Caco-2 (cell line): ENCODE measurements at regions not wholly inside any gene's neighbourhood (a gene's known extent, or its start where the extent isn't known, plus 50 kb on each side); places are given as distances from the start of the nearest gene placed in this dataset.

Experiments used
- BruUV-seq: library from RNA; stranded (reverse); fragments of 400-500 nt; replicated peaks from 2 replicates; lab custom pipeline; 2021; lab: Mats Ljungman, UMichigan
- CTCF ChIA-PET: fragments of 300-600 bp; sonication (Branson Sonifier 250); formaldehyde crosslinking; loops from one replicate; lab custom pipeline; 2022; ENCODE audit warnings: antibody characterized with exemption; lab: Charles Lee
- POLR2A ChIA-PET: fragments of 300-600 bp; sonication (Branson Sonifier 250); formaldehyde crosslinking; loops from one replicate; lab custom pipeline; 2022; ENCODE audit warnings: antibody characterized with exemption; lab: Charles Lee
- DNase-seq, 2 experiments: peaks; one replicate each; pipeline versions ENCODE4 v3.0.0 to v3.0.0-alpha.2; 2020 to 2022
- H3K27me3 ChIP-seq: replicated peaks from 2 replicates; pipeline ENCODE4 v1.6.0; 2011; ENCODE audit warnings: low read length; ENCODE audit not compliant: control insufficient read depth, insufficient read depth
- H3K36me3 ChIP-seq: 2 replicates; pipeline ENCODE4 v1.5.1; 2011; ENCODE audit warnings: low read length; ENCODE audit not compliant: control insufficient read depth, insufficient read depth
- H3K4me1 ChIP-seq: fragments of 250-450 bp; sonication (Bioruptor Pico); 2 replicates; pipeline ENCODE4 v1.5.1; 2020; ENCODE audit warnings: mild to moderate bottlenecking
- H3K4me3 ChIP-seq: 2 replicates; pipeline ENCODE4 v1.5.1; 2011; ENCODE audit warnings: low read depth, mild to moderate bottlenecking, control low read depth, low read length
- H3K9me3 ChIP-seq: fragments of 250-450 bp; sonication (Bioruptor Pico); 2 replicates; pipeline ENCODE4 v1.5.1; 2020; ENCODE audit warnings: mild to moderate bottlenecking, moderate library complexity
- H3K27ac Mint-ChIP-seq: one replicate; pipeline ENCODE4 v1.8.0; 2022; ENCODE audit warnings: mixed read lengths; ENCODE audit not compliant: unreplicated experiment
- H3K27me3 Mint-ChIP-seq: one replicate; pipeline ENCODE4 v1.8.0; 2022; ENCODE audit warnings: mixed read lengths; ENCODE audit not compliant: insufficient read depth, unreplicated experiment
- H3K36me3 Mint-ChIP-seq: one replicate; pipeline ENCODE4 v1.8.0; 2022; ENCODE audit warnings: mild to moderate bottlenecking, mixed read lengths; ENCODE audit not compliant: insufficient read depth, unreplicated experiment
- H3K4me1 Mint-ChIP-seq: one replicate; pipeline ENCODE4 v1.8.0; 2022; ENCODE audit warnings: low read depth, mixed read lengths; ENCODE audit not compliant: unreplicated experiment
- H3K4me3 Mint-ChIP-seq: one replicate; pipeline ENCODE4 v1.8.0; 2022; ENCODE audit warnings: mild to moderate bottlenecking, moderate library complexity, mixed read lengths; ENCODE audit not compliant: unreplicated experiment
- H3K9me3 Mint-ChIP-seq: one replicate; pipeline ENCODE4 v1.8.0; 2022; ENCODE audit warnings: mixed read lengths; ENCODE audit not compliant: unreplicated experiment
- intact Hi-C: fragments of 100-400 bp; cut with micrococcal nuclease; formaldehyde crosslinking; loops from one replicate; pipeline ENCODE4 v1.10.0; 2022; ENCODE audit not compliant: unreplicated experiment
- TF ChIP-seq, protein P1 (sequence below), 2 experiments: fragments of 200-600 bp in 1 of 2; IDR thresholded peaks; 1 replicate in 1 of 2; 2 replicates in 1 of 2; pipeline versions ENCODE4 v1.5.1 to v1.8.0; 2011 to 2022; ENCODE audit warnings: antibody characterized with exemption in 1 of 2, control low read depth in 1 of 2, inconsistent platforms in 1 of 2, low read depth in 1 of 2, low read length in 1 of 2, mild to moderate bottlenecking in 1 of 2, moderate library complexity in 1 of 2; ENCODE audit not compliant: insufficient read depth in 1 of 2, severe bottlenecking in 1 of 2, unreplicated experiment in 1 of 2

DNA sequence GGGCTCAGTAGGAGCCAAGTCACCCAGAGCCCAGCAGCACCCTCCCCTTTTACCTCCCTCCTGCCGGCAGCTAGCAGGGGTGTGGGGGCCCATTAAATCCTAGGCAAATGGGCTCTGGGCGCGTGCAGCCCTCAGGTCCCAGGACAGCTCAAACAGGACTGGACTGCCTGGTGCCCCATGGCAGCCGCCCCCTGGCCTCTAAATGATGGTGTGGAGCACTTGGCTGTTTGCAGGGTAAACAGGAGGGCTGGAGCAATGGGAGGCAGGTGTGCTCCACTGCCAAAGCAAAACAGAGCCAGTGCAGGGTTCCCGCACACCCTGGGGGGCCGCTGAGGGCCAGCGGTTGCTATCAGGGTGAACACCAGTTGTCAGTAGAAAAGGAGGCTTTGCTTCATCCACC lies 55.9 kb upstream of the C5orf58 start:
- POLR2A ChIA-PET: no interaction called here
- no peak overlapping the region for H3K27ac Mint-ChIP-seq
- no TSS peak for BruUV-seq
- Histone ChIP-seq H3K4me3 (no peak overlapping the region), H3K9me3 (no peaks in the 10 kb centered on the region), H3K36me3 (no peaks in the 10 kb centered on the region), H3K27me3 (no peaks in the 10 kb centered on the region), H3K4me1 (no peaks in the 10 kb centered on the region)
- no peak overlapping the region for H3K4me3 Mint-ChIP-seq
- no peaks in the 10 kb centered on the region for H3K9me3 Mint-ChIP-seq
- H3K27me3 Mint-ChIP-seq: no peaks in the 10 kb centered on the region
- CTCF ChIA-PET: no interaction called here
- no peaks in the 10 kb centered on the region for H3K4me1 Mint-ChIP-seq
- no peaks in the 10 kb centered on the region for H3K36me3 Mint-ChIP-seq
- DNase-seq: no peak
- TF ChIP-seq, protein P1, sequence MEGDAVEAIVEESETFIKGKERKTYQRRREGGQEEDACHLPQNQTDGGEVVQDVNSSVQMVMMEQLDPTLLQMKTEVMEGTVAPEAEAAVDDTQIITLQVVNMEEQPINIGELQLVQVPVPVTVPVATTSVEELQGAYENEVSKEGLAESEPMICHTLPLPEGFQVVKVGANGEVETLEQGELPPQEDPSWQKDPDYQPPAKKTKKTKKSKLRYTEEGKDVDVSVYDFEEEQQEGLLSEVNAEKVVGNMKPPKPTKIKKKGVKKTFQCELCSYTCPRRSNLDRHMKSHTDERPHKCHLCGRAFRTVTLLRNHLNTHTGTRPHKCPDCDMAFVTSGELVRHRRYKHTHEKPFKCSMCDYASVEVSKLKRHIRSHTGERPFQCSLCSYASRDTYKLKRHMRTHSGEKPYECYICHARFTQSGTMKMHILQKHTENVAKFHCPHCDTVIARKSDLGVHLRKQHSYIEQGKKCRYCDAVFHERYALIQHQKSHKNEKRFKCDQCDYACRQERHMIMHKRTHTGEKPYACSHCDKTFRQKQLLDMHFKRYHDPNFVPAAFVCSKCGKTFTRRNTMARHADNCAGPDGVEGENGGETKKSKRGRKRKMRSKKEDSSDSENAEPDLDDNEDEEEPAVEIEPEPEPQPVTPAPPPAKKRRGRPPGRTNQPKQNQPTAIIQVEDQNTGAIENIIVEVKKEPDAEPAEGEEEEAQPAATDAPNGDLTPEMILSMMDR (IDR thresholded peaks at IDR 0.05; ENCODE audit: insufficient read depth in 1 of 2, low read depth in 1 of 2, low read length in 1 of 2, severe bottlenecking in 1 of 2, unreplicated experiment in 1 of 2): no peak
- intact Hi-C loops: no loop called here

DNA sequence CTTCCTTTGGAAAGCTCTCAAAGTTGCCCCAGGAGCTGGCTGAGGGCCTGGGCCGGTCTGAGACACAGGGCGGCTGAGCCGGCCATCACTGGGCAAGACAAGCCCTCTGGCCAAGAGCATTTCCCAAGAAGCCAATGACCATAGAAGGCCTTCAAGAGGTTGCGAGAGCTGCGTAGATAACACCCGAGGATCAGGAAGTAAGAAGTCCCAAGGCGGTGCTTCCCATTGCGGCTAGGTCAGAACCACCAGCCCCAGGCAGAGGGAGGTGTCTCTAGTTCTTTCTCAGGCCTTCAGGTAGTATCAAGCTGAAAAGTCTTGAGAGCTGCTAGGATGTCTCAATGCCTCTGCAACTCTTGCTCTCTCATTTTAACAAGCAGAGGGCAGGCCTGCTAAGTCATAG lies 54.0 kb upstream of the C5orf58 start:
- Mint-ChIP-seq H3K27me3 (no peaks in the 10 kb centered on the region), H3K27ac (no peak overlapping the region), H3K9me3 (no peaks in the 10 kb centered on the region), H3K36me3 (no peaks in the 10 kb centered on the region), H3K4me3 (no peak overlapping the region), H3K4me1 (peaks cover 7% of the 10 kb centered on the region)
- ChIA-PET POLR2A (no interaction called here), CTCF (no interaction called here)
- intact Hi-C loops: no loop called here
- TF ChIP-seq, protein P1 (IDR thresholded peaks at IDR 0.05; ENCODE audit: insufficient read depth in 1 of 2, low read depth in 1 of 2, low read length in 1 of 2, severe bottlenecking in 1 of 2, unreplicated experiment in 1 of 2): no peak
- Histone ChIP-seq H3K27me3 (no peaks in the 10 kb centered on the region), H3K9me3 (no peaks in the 10 kb centered on the region), H3K4me3 (no peak overlapping the region), H3K4me1 (no peaks in the 10 kb centered on the region), H3K36me3 (no peaks in the 10 kb centered on the region)
- no peak for DNase-seq
- BruUV-seq: no TSS peak

DNA sequence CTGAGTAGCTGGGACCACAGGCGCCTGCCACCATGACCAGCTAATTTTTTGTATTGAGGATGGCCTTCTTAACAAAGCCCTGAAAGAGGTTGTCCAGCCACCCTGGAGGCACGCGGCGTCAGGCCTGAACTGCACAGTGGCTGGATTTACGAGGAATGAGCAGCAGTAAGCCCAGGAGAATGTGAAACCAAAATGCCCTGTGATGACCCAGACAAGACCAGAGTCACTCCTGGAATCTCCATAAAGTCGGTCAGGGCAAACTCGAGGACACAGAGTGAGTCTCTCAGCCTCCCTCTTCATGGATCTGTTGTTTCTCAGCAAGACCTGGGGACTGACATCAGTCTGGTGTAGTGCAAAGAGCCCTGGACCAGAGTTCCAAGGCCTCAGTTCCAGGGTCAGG lies 53.2 kb upstream of the C5orf58 start:
- intact Hi-C loops: no loop called here

More for the DNA sequence above, 53.2 kb upstream of the C5orf58 start:
- H3K4me1 ChIP-seq: no peaks in the 10 kb centered on the region
- BruUV-seq: no TSS peak
- ChIA-PET CTCF (no interaction called here), POLR2A (no interaction called here)
- Mint-ChIP-seq H3K4me3 (no peak overlapping the region), H3K27me3 (no peaks in the 10 kb centered on the region), H3K9me3 (no peaks in the 10 kb centered on the region), H3K36me3 (no peaks in the 10 kb centered on the region), H3K4me1 (peaks cover 7% of the 10 kb centered on the region), H3K27ac (no peak overlapping the region)
- no peaks in the 10 kb centered on the region for H3K36me3 ChIP-seq
- no peaks in the 10 kb centered on the region for H3K27me3 ChIP-seq
- H3K9me3 ChIP-seq: no peaks in the 10 kb centered on the region
- peak in 1 of 2 experiments; percentile 42 for DNase-seq
- TF ChIP-seq, protein P1 (IDR thresholded peaks at IDR 0.05; ENCODE audit: insufficient read depth in 1 of 2, low read depth in 1 of 2, low read length in 1 of 2, severe bottlenecking in 1 of 2, unreplicated experiment in 1 of 2): no peak
- no peak overlapping the region for H3K4me3 ChIP-seq
